CD4-positive, alpha-beta T cell treated with Interleukin-4 for 4 hours (primary cell): ENCODE measurements at regions not wholly inside any gene's neighbourhood (a gene's known extent, or its start where the extent isn't known, plus 50 kb on each side); places are given as distances from the start of the nearest gene placed in this dataset.
A peak's percentile ranks its signal among the peaks of the same experiment; 100 is the strongest.
"Not testable (repeated sequence)": the region's sequence is repeated elsewhere in the genome, so short reads cannot be mapped to it uniquely, and the experiment has no call there.

ENCODE experiments used
- DNase-seq: peaks from one replicate; pipeline ENCODE4 v3.0.0-alpha.2; 2020

- DNase-seq: no peak
Measured at GRCh38 chr7:114812570-114812969, 109.3 kb upstream of the MDFIC start.

- DNase-seq: no peak
Measured at GRCh38 chr7:114813624-114814023, 108.3 kb upstream of the MDFIC start.

GRCh38 chr7:114817036-114817435 lies 104.9 kb upstream of the MDFIC start:
- not testable (repeated sequence) for DNase-seq

- no peak for DNase-seq
Measured at GRCh38 chr7:114818501-114818900, 103.4 kb upstream of the MDFIC start.

- DNase-seq: no peak
Measured at GRCh38 chr7:114819616-114820362, 102.1 kb upstream of the MDFIC start.

- DNase-seq: no peak
Measured at GRCh38 chr7:114821030-114821900, 100.6 kb upstream of the MDFIC start.

- DNase-seq: no peak
Measured at GRCh38 chr7:114822131-114822530, 99.8 kb upstream of the MDFIC start.

GRCh38 chr7:114822844-114823243 lies 99.0 kb upstream of the MDFIC start:
- no peak for DNase-seq

- no peak for DNase-seq
Measured at GRCh38 chr7:114823290-114823689, 98.6 kb upstream of the MDFIC start.

GRCh38 chr7:114825423-114825951 lies 96.4 kb upstream of the MDFIC start:
- DNase-seq: peak; percentile 13

- DNase-seq: no peak
Measured at GRCh38 chr7:114830952-114831351, 90.9 kb upstream of the MDFIC start.

GRCh38 chr7:114832906-114833595 lies 88.8 kb upstream of the MDFIC start:
- DNase-seq: no peak

- no peak for DNase-seq
Measured at GRCh38 chr7:114835303-114835702, 86.6 kb upstream of the MDFIC start.

GRCh38 chr7:114835861-114836260 lies 86.0 kb upstream of the MDFIC start:
- DNase-seq: no peak

GRCh38 chr7:114842551-114843065 lies 79.3 kb upstream of the MDFIC start:
- no peak for DNase-seq

GRCh38 chr7:114843102-114843501 lies 78.8 kb upstream of the MDFIC start:
- no peak for DNase-seq

GRCh38 chr7:114851406-114852061 lies 70.4 kb upstream of the MDFIC start:
- no peak for DNase-seq

- DNase-seq: no peak
Measured at GRCh38 chr7:114852293-114852692, 69.6 kb upstream of the MDFIC start.

- DNase-seq: no peak
Measured at GRCh38 chr7:114853189-114853588, 68.7 kb upstream of the MDFIC start.

GRCh38 chr7:114854369-114854768 lies 67.5 kb upstream of the MDFIC start:
- no peak for DNase-seq

- DNase-seq: no peak
Measured at GRCh38 chr7:114856625-114857024, 65.3 kb upstream of the MDFIC start.

- DNase-seq: no peak
Measured at GRCh38 chr7:114857605-114858004, 64.3 kb upstream of the MDFIC start.

- DNase-seq: no peak
Measured at GRCh38 chr7:114859477-114859876, 62.4 kb upstream of the MDFIC start.
